A204.1 (cell line): ENCODE measurements at regions not wholly inside any gene's neighbourhood (a gene's known extent, or its start where the extent isn't known, plus 50 kb on each side); places are given as distances from the start of the nearest gene placed in this dataset.

ENCODE experiments used
- FAIRE-seq: peaks from 2 replicates; lab custom pipeline; 2012; peaks lifted over from hg19 to GRCh38; lab: Jason Lieb, UNC

DNA sequence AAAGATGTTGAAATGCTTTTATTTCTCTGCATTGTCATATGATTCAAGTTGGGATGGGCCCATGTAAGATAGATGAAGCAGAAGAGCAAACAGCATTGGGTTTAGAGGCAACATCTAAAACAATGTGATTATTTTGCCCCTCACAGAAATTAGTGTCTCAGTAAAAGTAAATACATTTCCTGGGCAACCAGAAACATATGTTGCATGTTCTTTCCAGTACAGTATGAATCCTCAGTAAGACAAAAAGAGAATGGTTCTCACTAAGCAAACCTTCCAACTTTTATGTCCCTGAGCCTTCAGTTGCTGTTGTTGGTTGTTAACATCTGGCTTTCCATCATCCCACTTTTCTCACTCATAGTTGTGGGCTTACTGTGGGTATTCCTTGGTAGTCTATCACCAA lies 222.5 kb upstream of the PRPS1L1 start:
- no peak for FAIRE-seq

DNA sequence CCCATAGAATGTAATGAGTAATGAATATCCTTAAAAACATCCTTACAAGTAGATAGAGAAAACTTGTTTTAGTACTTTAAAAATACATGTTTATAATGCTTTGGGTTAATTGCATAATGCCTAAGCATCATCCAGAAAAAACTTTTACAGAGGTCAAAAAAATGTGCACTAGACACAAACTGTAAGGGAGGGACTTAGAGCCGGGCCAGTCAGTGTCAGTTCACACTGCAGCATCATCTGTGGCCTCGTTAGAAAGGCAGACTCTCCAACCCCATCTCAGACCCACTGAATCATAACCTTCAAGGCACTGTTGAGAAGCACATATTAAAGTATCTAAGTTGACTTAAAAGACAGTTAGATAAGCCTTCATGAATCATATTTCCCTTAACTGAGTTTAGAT lies 230.1 kb upstream of the PRPS1L1 start:
- FAIRE-seq: no peak

DNA sequence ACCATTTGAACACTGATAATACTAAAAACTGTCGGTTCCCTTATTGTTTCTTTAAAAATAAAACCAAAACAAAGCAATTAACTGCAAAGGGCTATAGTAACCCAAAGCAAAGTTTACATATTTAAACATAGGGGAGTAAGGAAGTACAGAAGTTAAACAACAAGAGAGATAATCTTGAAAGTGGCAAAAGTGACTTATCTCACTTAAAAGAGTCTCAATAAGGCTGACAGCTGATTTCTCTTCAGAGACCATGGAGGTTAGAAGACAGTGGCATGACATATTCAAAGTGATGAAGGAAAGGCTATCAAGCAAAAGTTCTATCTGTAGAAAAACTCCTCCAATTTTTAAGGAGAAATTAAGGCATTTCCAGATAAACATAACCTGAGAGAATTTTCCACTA lies 233.5 kb upstream of the HDAC9 start:
- FAIRE-seq: no peak

DNA sequence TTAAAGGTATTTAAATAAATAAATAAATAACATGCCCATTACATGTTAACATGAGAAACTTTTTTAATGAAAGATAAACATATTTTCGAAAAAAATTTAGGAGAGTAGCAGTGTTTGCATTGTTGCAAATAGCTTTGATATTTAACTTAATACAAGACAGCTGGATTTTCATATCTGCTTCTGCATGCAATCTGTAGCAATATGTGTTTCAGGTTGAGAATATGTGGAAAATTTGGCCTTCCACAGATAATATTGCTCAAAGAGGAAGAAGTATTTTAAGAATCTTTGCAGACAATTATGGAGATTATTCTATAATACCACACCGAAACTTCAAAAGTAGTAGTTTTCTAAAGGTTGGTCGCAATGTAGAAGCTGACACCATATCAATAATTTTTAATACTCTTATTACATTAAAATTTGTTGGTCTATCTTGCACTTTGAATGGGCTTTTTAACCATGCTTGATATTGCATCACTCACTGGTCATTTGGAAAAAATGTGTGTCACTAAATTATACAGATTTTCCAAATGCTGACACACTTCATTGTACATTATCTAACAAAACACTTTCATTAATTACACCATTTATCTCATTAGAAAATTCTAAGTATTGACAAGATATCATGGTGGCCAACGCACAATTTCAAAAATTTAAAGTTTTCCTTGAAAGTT lies 229.8 kb upstream of the HDAC9 start:
- no peak for FAIRE-seq

DNA sequence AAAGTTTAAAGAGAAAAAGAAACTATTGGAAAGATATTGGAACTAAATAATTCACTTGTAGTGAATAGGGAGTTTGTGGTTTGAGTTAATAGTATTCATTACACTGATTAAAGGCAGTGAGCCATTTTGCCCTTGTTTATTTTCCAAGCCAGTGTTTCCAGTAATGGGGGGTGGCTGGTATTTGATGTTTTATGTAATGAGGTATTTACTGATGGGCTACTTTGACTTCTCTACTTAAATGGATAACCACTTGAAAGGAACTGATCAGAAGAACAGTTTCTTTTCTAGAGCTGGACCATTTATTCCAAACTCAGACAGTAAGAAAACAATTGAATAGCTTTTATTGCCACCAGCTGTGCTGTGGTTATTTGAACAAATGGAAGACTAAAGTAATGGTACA lies 227.0 kb upstream of the HDAC9 start:
- no peak for FAIRE-seq

DNA sequence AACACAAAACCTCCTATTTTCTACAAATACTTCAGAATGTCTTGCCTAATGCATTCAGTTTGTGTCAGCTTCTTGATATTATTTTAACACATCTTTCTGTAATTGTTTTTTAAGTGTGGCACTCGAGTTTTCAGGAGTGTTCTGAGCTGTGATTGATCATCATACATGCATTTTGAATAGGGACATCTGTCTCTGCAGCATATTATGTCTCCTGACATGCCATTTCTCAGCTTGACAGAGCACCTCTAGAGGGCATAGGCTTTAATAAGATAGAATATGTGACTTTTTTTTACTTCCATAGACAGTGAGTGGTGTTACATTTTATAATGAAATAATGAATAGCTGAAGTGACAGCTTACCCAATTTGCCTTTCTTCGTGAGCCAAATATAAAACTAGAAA lies 219.2 kb upstream of the HDAC9 start:
- no peak for FAIRE-seq

DNA sequence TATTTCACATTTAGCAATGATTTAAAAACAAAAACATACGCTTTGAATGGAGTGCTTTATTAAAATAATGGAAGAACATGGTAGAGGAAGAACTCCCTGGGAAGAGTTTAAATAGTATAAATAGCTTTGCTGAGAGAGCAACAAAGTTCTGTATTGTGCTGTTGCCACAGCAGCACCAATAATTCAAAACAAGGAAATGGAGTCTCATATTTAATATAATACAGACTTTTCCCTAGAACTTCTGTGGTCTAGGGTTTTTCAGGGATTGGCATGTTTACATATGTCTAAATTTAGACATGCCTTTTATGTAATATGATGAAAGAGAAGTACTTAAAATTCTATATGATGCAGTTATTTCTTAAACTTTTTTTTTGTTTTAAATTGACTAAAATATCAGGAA lies 217.2 kb upstream of the HDAC9 start:
- no peak for FAIRE-seq

DNA sequence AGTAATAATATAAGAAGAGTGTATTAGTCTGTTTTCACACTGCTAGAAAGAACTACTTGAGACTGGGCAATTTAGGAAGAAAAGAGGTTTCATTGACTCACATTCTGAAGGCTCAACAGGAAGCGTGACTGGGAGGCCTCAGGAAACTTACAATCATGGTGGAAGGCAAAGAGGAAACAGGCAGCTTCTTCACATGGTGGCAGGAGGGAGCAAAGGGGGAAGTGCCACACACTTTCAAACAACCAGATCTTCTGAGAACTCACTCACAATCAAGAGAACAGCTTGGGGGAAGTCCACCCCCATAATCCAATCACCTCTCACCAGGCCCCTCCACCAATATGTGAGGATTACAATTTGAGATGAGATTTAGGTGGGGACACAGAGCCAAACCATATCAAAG lies 212.5 kb upstream of the HDAC9 start:
- FAIRE-seq: no peak

DNA sequence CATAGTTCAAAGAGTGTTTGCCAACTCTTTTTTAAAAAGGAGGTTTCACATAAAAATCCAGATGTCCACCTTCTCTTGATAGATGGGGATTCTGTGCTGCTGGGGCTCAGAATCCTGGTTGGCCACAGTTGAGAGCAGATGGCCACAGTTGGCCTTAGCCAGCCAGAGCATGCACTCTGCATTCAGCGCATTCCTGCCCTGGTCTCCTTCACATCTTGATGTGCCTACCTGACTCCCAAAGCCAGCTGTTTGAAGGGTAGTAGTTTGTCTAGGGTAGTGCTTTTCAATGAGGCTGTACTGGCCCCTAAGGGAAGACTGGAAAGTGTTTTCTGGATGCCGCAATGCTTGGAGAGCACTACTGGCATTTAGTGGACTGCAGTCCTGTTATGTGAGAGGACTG lies 208.1 kb upstream of the HDAC9 start:
- no peak for FAIRE-seq

DNA sequence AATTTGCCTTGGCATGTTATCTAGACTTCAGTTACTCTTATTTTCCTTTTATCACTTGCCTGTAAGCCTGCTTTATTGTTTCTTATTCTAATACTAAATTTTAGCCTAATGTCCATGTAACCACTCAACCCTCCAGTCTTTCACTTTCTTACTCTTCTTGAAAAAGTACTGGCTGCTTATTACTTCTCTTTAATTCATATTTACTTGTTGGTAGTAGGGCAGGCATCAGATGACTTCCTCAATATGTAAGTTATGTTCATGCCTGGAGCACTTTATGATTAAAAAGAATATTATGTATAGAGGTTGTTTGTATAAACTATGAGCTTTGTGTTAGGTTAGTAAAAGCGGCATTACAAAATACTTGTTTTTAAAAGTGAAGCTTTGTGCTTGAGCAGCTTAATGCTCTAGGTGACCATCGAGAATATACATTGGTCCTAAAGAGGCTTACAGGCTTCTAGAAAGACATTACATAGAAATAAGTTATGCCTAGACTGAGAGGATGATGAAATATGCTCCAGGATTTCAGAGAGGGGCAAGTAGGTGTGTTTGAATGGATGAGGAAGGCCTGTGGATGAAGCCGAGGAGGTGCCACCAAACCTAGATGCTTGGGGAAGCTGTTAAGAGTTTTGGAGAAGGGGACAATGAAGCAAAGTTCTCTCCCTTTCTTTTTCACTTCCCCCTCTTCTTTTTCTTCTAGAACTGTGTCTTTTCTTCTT lies 207.1 kb upstream of the HDAC9 start:
- FAIRE-seq: no peak

DNA sequence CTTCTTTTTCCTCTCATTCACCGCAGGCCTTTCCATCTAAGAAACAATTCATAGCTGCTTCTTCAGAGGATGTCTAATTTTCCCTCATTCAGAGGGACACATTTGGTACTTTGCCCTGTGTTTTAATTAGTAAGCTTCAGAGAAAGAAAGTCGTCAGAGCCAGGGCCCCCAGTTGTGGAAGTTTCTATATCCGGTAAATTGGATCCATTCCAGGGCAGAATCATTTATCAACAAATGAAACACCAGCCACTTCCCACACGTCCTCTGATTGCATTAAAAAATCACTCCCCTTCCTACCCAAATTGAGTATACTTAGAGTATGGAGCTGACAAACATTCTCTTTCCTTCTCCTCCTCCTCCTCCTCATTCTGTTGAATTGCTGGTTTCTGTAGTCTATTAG lies 205.8 kb upstream of the HDAC9 start:
- no peak for FAIRE-seq

DNA sequence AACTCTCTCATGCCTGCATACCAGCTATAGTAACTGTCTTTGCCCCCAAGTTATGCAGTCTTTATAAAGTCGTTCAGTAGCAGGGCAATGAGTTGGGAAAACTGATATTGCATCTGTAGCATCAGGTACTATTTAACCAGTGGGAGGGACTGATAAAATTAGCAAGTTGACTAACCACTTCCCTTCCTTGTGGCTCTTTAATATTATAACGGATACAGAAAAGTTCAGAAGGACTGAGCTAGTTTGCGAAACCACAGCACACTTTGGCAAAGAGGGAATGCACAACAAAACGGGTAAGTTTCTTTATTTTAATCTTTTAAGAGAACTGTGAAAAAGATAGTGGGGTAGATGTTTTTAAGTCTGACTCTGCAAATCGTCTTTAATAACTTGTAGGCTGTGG lies 205.3 kb upstream of the HDAC9 start:
- FAIRE-seq: no peak

DNA sequence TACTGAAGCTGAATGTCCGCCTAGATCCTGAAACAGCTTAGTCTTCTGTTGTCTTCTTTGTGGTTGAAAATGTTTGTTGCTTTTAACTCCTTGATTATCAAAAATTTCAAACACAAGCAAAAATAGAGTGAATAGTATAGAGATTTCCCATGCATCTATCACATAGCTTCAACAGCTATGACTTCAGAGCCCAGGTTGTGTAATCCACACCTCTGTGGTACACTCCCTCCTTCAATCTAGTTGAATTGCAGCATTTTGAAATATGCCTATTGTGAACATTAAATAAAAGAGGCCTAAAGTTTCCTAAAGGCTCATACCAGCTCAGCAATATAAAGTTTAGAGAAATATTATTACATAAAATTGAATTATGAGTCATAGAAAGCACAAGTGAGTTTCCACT lies 204.7 kb upstream of the HDAC9 start:
- FAIRE-seq: no peak

DNA sequence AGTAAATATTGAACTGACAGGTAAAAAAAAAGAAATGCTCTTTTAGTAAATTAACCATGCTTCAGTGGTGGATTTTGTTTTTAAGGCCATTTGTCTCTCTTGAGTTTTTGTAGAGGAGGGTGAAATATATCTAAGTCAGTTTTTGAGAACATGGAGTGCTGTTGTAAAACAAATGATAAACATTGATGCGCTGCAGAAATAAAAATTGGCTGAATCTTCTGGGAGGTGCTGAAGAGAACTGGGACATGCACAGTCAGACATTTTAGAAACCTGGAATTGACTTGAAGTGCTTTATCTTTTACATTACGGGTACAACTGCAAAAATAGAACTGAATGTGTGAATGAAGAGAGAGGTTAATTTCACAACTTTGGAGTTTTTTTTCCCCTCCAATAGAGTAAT lies 203.0 kb upstream of the HDAC9 start:
- FAIRE-seq: no peak

DNA sequence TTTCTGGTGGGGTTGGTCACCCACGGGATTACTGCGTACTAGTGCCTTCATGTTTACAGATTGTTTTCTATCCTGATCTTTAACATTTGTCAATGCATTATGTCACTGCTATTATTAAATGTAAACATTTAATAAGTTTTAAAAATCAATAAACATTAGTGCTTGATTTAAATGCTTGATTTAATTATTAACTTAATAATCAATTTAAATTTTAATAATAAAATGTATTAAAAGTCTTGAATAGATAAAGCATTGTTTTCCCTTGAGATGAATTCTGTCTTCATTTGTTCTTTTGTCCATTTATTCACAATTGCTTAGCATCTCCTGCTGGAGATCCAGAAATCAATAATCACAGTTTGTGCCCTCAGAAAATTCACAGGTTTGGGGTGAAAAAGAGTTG lies 201.8 kb upstream of the HDAC9 start:
- FAIRE-seq: no peak

DNA sequence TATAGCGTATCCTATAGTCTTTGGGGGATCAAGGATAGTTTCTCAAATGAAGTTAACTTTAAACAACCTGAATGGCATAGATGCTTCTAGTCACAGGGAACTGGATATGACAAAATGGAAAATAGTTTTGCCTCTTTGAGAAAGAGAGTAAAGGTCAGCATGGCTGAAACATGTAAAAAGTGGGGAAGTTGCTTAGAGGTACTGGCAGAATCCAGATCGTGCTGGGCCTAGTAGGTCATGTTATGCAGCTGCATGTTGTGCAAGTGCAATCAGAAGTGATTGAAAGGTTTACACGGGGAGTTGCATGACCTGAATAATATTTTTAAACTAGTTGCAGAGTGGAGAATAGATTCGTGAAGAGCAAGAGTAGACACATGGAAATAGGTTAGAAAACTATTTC lies 201.1 kb upstream of the HDAC9 start:
- no peak for FAIRE-seq

DNA sequence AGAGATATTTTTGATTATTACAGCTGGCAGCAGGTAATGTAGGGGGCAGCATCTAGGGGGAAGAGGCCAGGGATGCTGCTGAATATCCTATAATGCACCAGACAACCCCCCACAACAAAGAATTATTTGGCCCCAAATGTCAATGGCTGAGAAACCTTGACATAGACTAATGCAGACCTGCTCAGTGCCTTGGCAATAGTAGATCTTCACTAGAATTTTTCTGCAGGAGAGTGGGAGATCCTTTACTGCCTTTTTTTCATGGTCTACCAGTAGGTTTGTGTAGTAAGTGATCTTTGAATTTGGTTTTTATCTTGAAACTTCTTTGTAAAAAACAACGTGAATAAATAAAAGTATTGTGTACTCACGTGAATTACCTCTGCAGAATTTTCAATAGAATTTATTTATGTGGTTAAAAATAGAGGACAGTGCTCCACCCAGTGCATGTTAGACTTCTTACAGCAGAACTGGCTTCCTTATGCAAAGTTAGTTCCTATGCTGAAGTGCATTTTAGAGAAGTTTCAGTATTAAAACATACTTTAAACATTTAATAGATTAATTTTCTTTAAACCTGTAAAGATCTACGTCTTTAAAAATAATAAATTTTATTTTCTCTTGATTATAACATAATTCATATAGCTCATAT lies 199.6 kb upstream of the HDAC9 start:
- no peak for FAIRE-seq

DNA sequence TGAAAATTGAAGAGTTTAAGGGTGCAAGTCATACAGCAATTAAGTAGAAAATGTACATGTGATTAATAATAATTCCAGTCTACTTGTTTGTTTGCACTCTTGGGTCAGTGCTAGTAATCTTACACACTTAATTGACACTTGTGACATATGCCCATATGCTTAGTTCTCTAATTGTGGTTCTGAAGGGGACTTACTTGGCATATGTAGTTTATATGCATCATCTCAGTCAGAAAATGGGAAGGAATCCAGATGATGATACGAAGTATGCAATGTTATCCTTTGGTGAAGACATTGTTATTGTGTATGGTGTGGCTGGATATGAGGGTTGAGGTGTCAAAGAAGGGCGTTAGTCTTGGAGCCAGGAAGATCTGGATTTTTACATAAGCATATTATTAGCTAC lies 193.5 kb upstream of the HDAC9 start:
- no peak for FAIRE-seq

DNA sequence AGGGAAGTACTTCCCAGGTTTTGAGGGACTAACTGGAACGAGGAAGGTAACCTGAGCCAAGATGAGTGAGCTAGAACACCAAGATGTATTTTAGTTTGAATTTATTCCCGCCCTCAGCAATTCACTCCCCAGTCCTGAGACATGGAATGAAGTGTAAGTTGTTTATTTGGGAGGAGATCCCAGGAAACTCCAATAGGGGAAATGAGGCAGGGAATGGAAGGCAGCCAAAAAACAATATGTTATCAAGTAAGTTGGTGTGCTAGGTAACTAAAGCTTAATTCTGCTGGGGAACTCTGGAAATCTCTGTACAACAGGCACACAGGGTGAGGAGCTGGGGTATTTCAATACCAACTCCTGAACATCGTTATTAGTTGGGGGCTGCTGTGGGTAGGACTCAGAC lies 189.7 kb upstream of the HDAC9 start:
- no peak for FAIRE-seq

DNA sequence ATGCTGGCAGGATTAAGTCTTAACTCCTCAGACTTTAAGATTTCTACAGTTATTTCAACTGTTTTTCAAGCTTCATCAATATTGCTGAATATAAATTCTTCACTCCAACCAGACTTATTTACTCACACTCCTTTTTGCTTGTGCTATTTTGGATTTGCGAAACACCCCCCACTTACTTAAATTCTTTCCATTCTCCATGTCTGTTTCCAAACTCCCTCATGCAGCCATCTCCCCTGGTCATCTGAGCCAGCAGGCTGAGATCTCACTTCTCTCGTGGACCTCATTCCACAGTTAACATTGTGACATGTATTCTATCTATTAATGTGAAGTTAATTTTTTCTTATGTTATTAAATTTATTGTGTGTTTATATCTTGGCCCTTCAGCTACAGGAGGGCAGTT lies 188.9 kb upstream of the HDAC9 start:
- FAIRE-seq: no peak

DNA sequence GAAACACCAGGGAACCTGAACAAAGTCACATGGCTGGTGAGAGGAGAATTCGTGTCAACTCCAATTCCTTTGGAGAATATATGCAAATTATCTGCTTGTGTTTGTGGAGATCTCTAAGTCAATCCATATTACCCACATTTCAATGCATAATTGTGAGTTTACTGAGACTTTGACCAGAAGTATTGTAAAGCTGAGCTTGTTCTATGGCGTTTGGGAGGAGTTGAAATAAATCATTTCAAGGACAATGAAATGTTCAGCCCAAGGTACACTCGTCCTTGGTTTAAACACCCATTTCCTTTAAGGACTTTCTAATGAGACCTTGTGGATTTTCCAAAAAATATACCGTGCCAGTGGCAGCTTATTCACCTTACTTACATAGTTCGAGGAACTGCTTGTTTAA lies 186.6 kb upstream of the HDAC9 start:
- FAIRE-seq: no peak

DNA sequence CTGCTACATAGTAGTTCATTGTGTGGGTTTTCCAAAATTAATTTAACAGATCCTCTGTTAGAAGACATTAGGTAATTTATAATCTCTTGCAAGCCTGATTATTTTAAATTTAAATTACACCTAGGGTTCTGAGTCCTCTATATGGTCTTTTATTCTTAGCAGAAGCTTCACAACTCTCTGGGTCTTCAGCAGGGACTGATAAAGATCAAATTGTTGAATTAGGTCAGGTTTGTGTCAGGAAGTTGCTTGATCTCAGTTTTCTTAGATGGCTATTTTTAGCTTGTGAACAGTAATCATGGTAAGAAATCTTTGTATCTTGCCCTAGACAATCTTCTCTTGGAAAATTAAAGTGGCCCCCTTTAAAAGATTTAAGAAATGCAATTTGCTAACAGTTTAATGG lies 183.1 kb upstream of the HDAC9 start:
- FAIRE-seq: no peak

DNA sequence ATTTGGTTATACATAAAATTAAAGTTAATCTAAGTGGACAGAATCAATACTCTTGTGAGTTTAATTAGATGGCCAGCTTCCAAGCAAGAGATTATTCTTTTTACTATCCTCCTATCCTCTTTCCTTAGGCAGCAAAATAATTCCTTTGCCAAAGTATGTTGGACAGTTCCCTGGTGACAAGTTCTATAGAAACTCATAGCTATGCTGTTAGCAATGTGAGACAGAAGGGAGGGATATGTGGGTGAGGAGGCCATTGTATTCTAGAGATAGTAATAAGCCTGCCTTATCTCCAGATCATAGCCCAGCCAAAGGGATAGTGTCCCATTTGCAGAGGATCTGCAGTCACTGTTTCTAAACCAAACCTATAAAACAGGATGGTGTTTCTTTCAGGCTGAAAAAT lies 181.6 kb upstream of the HDAC9 start:
- no peak for FAIRE-seq

DNA sequence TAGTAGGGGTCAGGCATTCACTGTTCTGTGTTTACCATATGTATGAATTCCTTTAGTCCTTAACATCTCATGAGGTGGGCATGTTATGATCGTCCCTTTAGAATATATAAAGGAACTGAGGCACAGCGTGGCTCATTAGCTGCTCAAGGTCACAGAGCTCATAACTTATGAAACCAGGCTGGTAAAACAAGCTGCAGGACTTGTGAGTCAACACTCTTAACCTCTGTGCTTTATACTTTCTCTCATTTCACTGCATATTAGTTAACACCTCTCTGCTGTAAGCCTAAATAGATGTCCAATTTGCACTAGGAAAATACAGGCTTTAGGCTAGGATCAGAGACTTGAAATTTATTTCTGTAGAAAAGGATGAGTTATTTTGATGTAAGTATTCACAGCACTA lies 180.3 kb upstream of the HDAC9 start:
- FAIRE-seq: no peak
